Mesenchymal stem cell (in vitro differentiated cells and primary cell): ENCODE measurements at regions not wholly inside any gene's neighbourhood (a gene's known extent, or its start where the extent isn't known, plus 50 kb on each side); places are given as distances from the start of the nearest gene placed in this dataset.

ENCODE experiments used
- DNase-seq: peaks from one replicate; pipeline ENCODE4 v3.0.0-alpha.2; 2013
- H2AFZ ChIP-seq: one replicate; pipeline ENCODE4 v1.6.1; 2013; ENCODE audit warnings: low read depth, mild to moderate bottlenecking, control low read depth, inconsistent platforms, low read length, moderate library complexity
- H2AK5ac ChIP-seq: 2 replicates; pipeline ENCODE4 v1.6.1; 2013; ENCODE audit warnings: low read length, moderate library complexity, mild to moderate bottlenecking, inconsistent platforms; ENCODE audit not compliant: severe bottlenecking
- H2BK120ac ChIP-seq: one replicate; pipeline ENCODE4 v1.6.1; 2013; ENCODE audit warnings: low read depth, mild to moderate bottlenecking, inconsistent platforms, low read length, moderate library complexity
- H2BK12ac ChIP-seq, 2 experiments: one replicate each; pipeline ENCODE4 v1.6.1; 2013; ENCODE audit warnings: inconsistent platforms in 2 of 2, low read length in 2 of 2, mild to moderate bottlenecking in 2 of 2, moderate library complexity in 2 of 2, control low read depth in 1 of 2
- H2BK15ac ChIP-seq: one replicate; pipeline ENCODE4 v1.6.1; 2013; ENCODE audit warnings: mild to moderate bottlenecking, low read depth, inconsistent platforms; ENCODE audit not compliant: poor library complexity, severe bottlenecking
- H2BK5ac ChIP-seq: 2 replicates; pipeline ENCODE4 v1.6.1; 2013; ENCODE audit warnings: low read depth, mild to moderate bottlenecking, low read length, control low read depth, inconsistent platforms; ENCODE audit not compliant: poor library complexity, severe bottlenecking
- H3K14ac ChIP-seq, 2 experiments: one replicate each; pipeline ENCODE4 v1.6.1; 2013; ENCODE audit warnings: inconsistent platforms in 2 of 2, low read length in 2 of 2, control low read depth in 1 of 2, mild to moderate bottlenecking in 1 of 2, moderate library complexity in 1 of 2
- H3K18ac ChIP-seq, 2 experiments: one replicate each; pipeline ENCODE4 v1.6.1; 2013; ENCODE audit warnings: inconsistent platforms in 2 of 2, low read length in 2 of 2, control low read depth in 1 of 2, low read depth in 1 of 2, mild to moderate bottlenecking in 1 of 2
- H3K23ac ChIP-seq, 2 experiments: one replicate each; pipeline ENCODE4 v1.6.1; 2013; ENCODE audit warnings: inconsistent platforms in 2 of 2, low read length in 2 of 2, mild to moderate bottlenecking in 2 of 2, moderate library complexity in 2 of 2, control low read depth in 1 of 2
- H3K27ac ChIP-seq: 2 replicates; pipeline ENCODE4 v1.5.1; 2013; ENCODE audit warnings: mild to moderate bottlenecking, moderate library complexity, low read length, control low read depth, inconsistent platforms; ENCODE audit not compliant: poor library complexity, severe bottlenecking
- H3K27me3 ChIP-seq, 2 experiments: 2 replicates each; pipeline versions ENCODE4 v1.6.1 to v1.7.0; 2013; ENCODE audit warnings: low read length in 2 of 2, mild to moderate bottlenecking in 2 of 2, moderate library complexity in 2 of 2, control low read depth in 1 of 2, inconsistent platforms in 1 of 2; ENCODE audit not compliant: control insufficient read depth in 1 of 2, insufficient read depth in 1 of 2
- H3K36me3 ChIP-seq, 2 experiments: 2 replicates each; pipeline versions ENCODE4 v1.6.1 to v1.7.0; 2013; ENCODE audit warnings: low read length in 2 of 2, control low read depth in 1 of 2, inconsistent platforms in 1 of 2, low read depth in 1 of 2, mild to moderate bottlenecking in 1 of 2; ENCODE audit not compliant: insufficient read depth in 2 of 2, control insufficient read depth in 1 of 2
- H3K4ac ChIP-seq, 2 experiments: one replicate each; pipeline ENCODE4 v1.6.1; 2013; ENCODE audit warnings: inconsistent platforms in 2 of 2, low read length in 2 of 2, mild to moderate bottlenecking in 2 of 2, moderate library complexity in 2 of 2, control low read depth in 1 of 2, low read depth in 1 of 2
- H3K4me1 ChIP-seq: 2 replicates; pipeline ENCODE4 v1.6.1; 2013; ENCODE audit warnings: low read depth, low read length, control low read depth; ENCODE audit not compliant: control insufficient read depth, insufficient read depth
- H3K4me2 ChIP-seq: 2 replicates; pipeline ENCODE4 v1.6.1; 2013; ENCODE audit warnings: low read length, mild to moderate bottlenecking, inconsistent platforms; ENCODE audit not compliant: poor library complexity, severe bottlenecking
- H3K4me3 ChIP-seq, 2 experiments: 2 replicates each; pipeline versions ENCODE4 v1.5.1 to v1.7.0; 2013; ENCODE audit warnings: low read length in 2 of 2, mild to moderate bottlenecking in 2 of 2, control low read depth in 1 of 2, low read depth in 1 of 2; ENCODE audit not compliant: insufficient read depth in 1 of 2
- H3K79me1 ChIP-seq: replicated peaks from 2 replicates; pipeline ENCODE4 v1.6.1; 2013; ENCODE audit warnings: mild to moderate bottlenecking, control low read depth, low read length, inconsistent platforms; ENCODE audit not compliant: poor library complexity, severe bottlenecking
- H3K9ac ChIP-seq: 2 replicates; pipeline ENCODE4 v1.7.0; 2013; ENCODE audit warnings: mild to moderate bottlenecking, low read length, moderate library complexity
- H3K9me3 ChIP-seq: 2 replicates; pipeline ENCODE4 v1.7.0; 2013; ENCODE audit warnings: mild to moderate bottlenecking, low read length; ENCODE audit not compliant: control insufficient read depth
- H4K8ac ChIP-seq: one replicate; pipeline ENCODE4 v1.6.1; 2013; ENCODE audit warnings: inconsistent platforms, mild to moderate bottlenecking, low read length, moderate library complexity
- H4K91ac ChIP-seq: one replicate; pipeline ENCODE4 v1.6.1; 2013; ENCODE audit warnings: mild to moderate bottlenecking, low read length, inconsistent platforms
- WGBS: methylation state at CpG from one replicate; pipeline ENCODE4 v1.1.7; 2013; ENCODE audit warnings: mixed read lengths; 5-methylcytosine and 5-hydroxymethylcytosine counted together

DNA sequence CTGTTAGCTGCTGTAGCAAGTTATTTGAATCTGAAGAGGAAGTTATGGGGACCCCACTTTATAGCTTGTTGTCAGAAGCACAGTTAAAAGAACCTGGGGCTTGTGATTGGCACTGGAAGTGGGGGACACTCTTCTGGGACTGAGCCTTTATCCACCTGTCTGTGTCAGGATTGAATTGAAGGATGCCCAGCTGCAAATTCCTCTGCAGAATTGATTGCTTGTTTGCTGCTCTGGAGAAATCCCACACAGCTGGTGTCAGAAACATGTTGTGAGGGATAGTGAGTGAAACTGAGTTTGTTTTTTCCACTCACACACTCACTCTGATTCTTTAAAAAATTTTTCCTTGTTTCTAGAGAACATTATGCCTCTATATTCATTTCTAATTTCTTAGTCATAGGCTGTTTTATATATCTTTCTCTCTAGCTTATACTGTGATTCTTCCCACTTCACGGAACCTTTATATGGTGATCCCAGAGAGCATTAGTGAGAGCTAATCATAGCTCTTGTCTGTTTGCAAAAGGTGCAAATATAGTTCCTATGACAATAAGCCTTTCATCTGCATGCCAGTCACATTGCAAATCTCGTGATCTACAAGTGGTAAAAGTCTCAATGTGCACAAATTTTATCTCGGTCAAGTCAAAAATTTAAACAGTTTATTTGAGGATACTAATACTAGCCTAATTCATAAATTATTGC is 188.5 kb upstream of the EDIL3 start:
- H3K4ac ChIP-seq: no peak overlapping the region
- H4K91ac ChIP-seq: no peak overlapping the region
- H2BK5ac ChIP-seq: no peak overlapping the region
- H3K4me2 ChIP-seq: no peak overlapping the region
- 96% methylated on average over 2 of the region's 3 CpGs for WGBS
- H3K18ac ChIP-seq: no peak overlapping the region
- no peak overlapping the region for H2AFZ ChIP-seq
- no peaks in the 10 kb centered on the region for H3K36me3 ChIP-seq
- H4K8ac ChIP-seq: no peak overlapping the region
- H2BK12ac ChIP-seq: no peak overlapping the region
- H3K9ac ChIP-seq: no peak overlapping the region
- H3K9me3 ChIP-seq: peaks cover 5% of the 10 kb centered on the region
- no peak overlapping the region for H2BK15ac ChIP-seq
- no peaks in the 10 kb centered on the region for H3K27me3 ChIP-seq
- H3K27ac ChIP-seq: no peak overlapping the region
- no peak overlapping the region for H3K23ac ChIP-seq
- no peak overlapping the region for H2AK5ac ChIP-seq
- H3K4me1 ChIP-seq: no peaks in the 10 kb centered on the region
- no peak overlapping the region for H2BK120ac ChIP-seq
- no peak overlapping the region for H3K4me3 ChIP-seq
- H3K14ac ChIP-seq: no peak overlapping the region
- no peaks in the 10 kb centered on the region for H3K79me1 ChIP-seq
- no peak for DNase-seq

DNA sequence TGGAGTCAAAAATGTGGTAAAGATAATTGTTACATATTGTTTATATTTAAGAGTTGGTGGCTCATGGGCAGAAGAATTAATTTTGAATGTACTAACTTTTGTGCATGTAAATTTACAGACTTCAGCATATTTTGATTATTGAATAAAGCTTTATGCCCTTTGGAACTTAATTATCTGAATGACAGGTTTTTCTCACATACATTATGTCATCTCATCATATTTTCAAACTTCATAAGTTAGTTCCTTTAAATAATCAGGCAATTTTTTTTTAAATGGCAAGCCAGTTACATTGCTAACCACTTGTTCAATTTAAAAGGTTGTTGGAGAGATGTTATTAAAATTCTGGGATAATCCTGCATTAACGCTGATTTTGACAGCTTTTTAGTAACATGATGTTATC is 184.6 kb upstream of the EDIL3 start:
- Histone ChIP-seq H3K27ac (no peak overlapping the region), H2BK5ac (no peak overlapping the region), H3K36me3 (no peaks in the 10 kb centered on the region), H3K23ac (no peak overlapping the region), H2AFZ (no peak overlapping the region), H3K4me2 (no peak overlapping the region), H2AK5ac (no peak overlapping the region), H3K4ac (no peak overlapping the region), H3K18ac (no peak overlapping the region), H3K4me3 (no peak overlapping the region), H3K14ac (no peak overlapping the region), H3K27me3 (no peaks in the 10 kb centered on the region), H2BK15ac (no peak overlapping the region), H3K9me3 (no peaks in the 10 kb centered on the region), H2BK120ac (no peak overlapping the region), H3K79me1 (no peaks in the 10 kb centered on the region), H2BK12ac (no peak overlapping the region), H3K9ac (no peak overlapping the region), H4K8ac (no peak overlapping the region), H4K91ac (no peak overlapping the region), H3K4me1 (no peaks in the 10 kb centered on the region)
- no CpG with 5 or more reads among the region's 1 CpG for WGBS
- DNase-seq: no peak

DNA sequence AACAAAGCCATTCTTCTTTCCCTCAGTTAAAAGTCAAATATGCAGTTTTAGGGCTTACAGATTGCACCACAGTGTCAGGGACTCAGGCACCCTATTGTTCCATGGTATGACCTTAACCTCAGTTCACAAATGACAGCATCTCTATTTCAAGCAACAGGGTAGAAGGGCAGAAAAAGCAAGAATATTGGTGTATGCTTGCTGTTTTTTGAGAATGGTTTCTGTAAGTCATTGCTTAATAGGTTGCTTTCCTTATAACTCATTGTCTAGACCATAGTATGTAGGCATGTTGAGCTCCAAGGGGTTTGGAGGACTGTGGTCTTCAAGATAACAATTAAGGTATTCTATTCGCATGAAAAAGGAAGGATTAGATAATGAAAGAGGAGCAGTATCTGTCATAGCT is 183.5 kb upstream of the EDIL3 start:
- H3K4me1 ChIP-seq: no peaks in the 10 kb centered on the region
- H3K4ac ChIP-seq: no peak overlapping the region
- no peak overlapping the region for H3K9ac ChIP-seq
- no peak overlapping the region for H2BK15ac ChIP-seq
- H3K27ac ChIP-seq: no peak overlapping the region
- no peak overlapping the region for H4K8ac ChIP-seq
- H3K27me3 ChIP-seq: no peaks in the 10 kb centered on the region
- no peak overlapping the region for H3K18ac ChIP-seq
- H3K79me1 ChIP-seq: no peaks in the 10 kb centered on the region
- H3K4me3 ChIP-seq: no peak overlapping the region
- no peak overlapping the region for H3K23ac ChIP-seq
- no peak overlapping the region for H3K14ac ChIP-seq
- no peak overlapping the region for H2AFZ ChIP-seq
- H2BK5ac ChIP-seq: no peak overlapping the region
- no peak overlapping the region for H3K4me2 ChIP-seq
- H3K9me3 ChIP-seq: no peaks in the 10 kb centered on the region
- no peaks in the 10 kb centered on the region for H3K36me3 ChIP-seq
- H2AK5ac ChIP-seq: no peak overlapping the region
- H4K91ac ChIP-seq: no peak overlapping the region
- no peak overlapping the region for H2BK12ac ChIP-seq
- WGBS: 100% methylated on average over 1 of the region's 1 CpG
- H2BK120ac ChIP-seq: no peak overlapping the region
- DNase-seq: no peak

DNA sequence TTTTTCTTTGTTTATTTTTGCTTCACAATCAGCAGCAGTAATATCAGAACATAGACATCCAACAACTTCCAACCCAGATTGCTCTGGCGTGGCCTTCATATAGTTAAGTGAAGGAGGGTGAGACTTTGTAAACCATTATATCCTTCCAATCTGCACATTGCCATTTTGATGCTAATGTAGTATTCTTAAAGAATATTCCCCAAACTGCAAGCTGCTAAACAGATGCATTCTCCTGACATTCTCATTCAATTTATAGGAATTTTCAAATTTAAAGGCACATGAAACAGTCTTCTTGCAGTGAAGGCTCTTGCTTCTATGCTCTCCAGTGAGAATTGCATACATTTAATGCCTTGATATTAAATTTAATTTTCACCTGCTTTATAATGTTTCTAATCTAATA is 181.2 kb upstream of the EDIL3 start:
- no peaks in the 10 kb centered on the region for H3K4me1 ChIP-seq
- no CpG with 5 or more reads among the region's 1 CpG for WGBS

More for the DNA sequence above, 181.2 kb upstream of the EDIL3 start:
- Histone ChIP-seq H3K27ac (no peak overlapping the region), H3K4ac (no peak overlapping the region), H3K36me3 (no peaks in the 10 kb centered on the region), H2BK15ac (no peak overlapping the region), H3K23ac (no peak overlapping the region), H2BK12ac (no peak overlapping the region), H2AFZ (no peak overlapping the region), H3K9me3 (no peaks in the 10 kb centered on the region), H3K27me3 (no peaks in the 10 kb centered on the region), H3K4me3 (no peak overlapping the region), H2AK5ac (no peak overlapping the region), H3K18ac (no peak overlapping the region), H3K79me1 (no peaks in the 10 kb centered on the region), H2BK120ac (no peak overlapping the region), H4K91ac (no peak overlapping the region), H4K8ac (no peak overlapping the region), H3K14ac (no peak overlapping the region), H3K4me2 (no peak overlapping the region), H2BK5ac (no peak overlapping the region), H3K9ac (no peak overlapping the region)
- no peak for DNase-seq
